CD4-positive, alpha-beta T cell (primary cell): ENCODE measurements at regions not wholly inside any gene's neighbourhood (a gene's known extent, or its start where the extent isn't known, plus 50 kb on each side); places are given as distances from the start of the nearest gene placed in this dataset.
"Not testable (repeated sequence)": the region's sequence is repeated elsewhere in the genome, so short reads cannot be mapped to it uniquely, and the experiment has no call there.

Source experiments
- ATAC-seq: fragments of 200-7000 bp; cut with Tn5 transposase; one replicate; pipeline ENCODE4 v1.10.0; 2022; ENCODE audit warnings: mild to moderate bottlenecking; ENCODE audit not compliant: poor library complexity
- CTCF ChIA-PET: fragments of 350-600 bp; sonication (Branson Sonifier 250); formaldehyde crosslinking; loops from one replicate; lab custom pipeline; 2021; ENCODE audit warnings: antibody characterized with exemption, inconsistent platforms; lab: Charles Lee
- POLR2A ChIA-PET: fragments of 350-600 bp; sonication (Branson Sonifier 250); formaldehyde crosslinking; loops from one replicate; lab custom pipeline; 2021; ENCODE audit warnings: antibody characterized with exemption, inconsistent platforms; lab: Charles Lee
- DNase-seq, 14 experiments: peaks; one replicate each; pipeline ENCODE4 v3.0.0-alpha.2; 2013 to 2020; ENCODE audit warnings: mixed read lengths in 2 of 14
- H3K27ac ChIP-seq, 2 donors: one replicate each; pipeline versions ENCODE4 v1.5.1 to v1.7.0; 2013; ENCODE audit warnings: low read length in 2 of 2, low read depth in 1 of 2, mild to moderate bottlenecking in 1 of 2
- H3K27me3 ChIP-seq, 2 experiments: 1 replicate in 1 of 2; 2 replicates in 1 of 2; pipeline versions ENCODE4 v1.6.1 to v1.7.0; 2013; ENCODE audit warnings: low read length in 2 of 2, control low read depth in 1 of 2, mild to moderate bottlenecking in 1 of 2, moderate library complexity in 1 of 2; ENCODE audit not compliant: insufficient read depth in 2 of 2, control insufficient read depth in 1 of 2
- H3K36me3 ChIP-seq: one replicate; pipeline ENCODE4 v1.6.1; 2013; ENCODE audit warnings: low read length, control low read depth; ENCODE audit not compliant: insufficient read depth
- H3K4me1 ChIP-seq: one replicate; pipeline ENCODE4 v1.6.1; 2013; ENCODE audit warnings: low read length, control low read depth; ENCODE audit not compliant: insufficient read depth
- H3K4me3 ChIP-seq: one replicate; pipeline ENCODE4 v1.5.1; 2013; ENCODE audit warnings: mild to moderate bottlenecking, low read length, moderate library complexity
- H3K9me3 ChIP-seq, 2 experiments: 1 replicate in 1 of 2; 2 replicates in 1 of 2; pipeline versions ENCODE4 v1.6.1 to v1.7.0; 2013; ENCODE audit warnings: low read length in 2 of 2, mild to moderate bottlenecking in 2 of 2, control low read depth in 1 of 2, moderate library complexity in 1 of 2; ENCODE audit not compliant: control insufficient read depth in 1 of 2, insufficient read depth in 1 of 2
- H3K27ac Mint-ChIP-seq: one replicate; pipeline ENCODE4 v1.8.0; 2020; ENCODE audit warnings: mixed read lengths
- H3K27me3 Mint-ChIP-seq: one replicate; pipeline ENCODE4 v1.8.0; 2021; ENCODE audit warnings: mixed read lengths
- H3K36me3 Mint-ChIP-seq: one replicate; pipeline ENCODE4 v1.8.0; 2021; ENCODE audit warnings: low read depth, mixed read lengths
- H3K4me1 Mint-ChIP-seq: one replicate; pipeline ENCODE4 v1.8.0; 2021; ENCODE audit warnings: low read depth, mixed read lengths
- H3K4me3 Mint-ChIP-seq: one replicate; pipeline ENCODE4 v1.8.0; 2020; ENCODE audit warnings: mild to moderate bottlenecking, mixed read lengths
- H3K9me3 Mint-ChIP-seq: one replicate; pipeline ENCODE4 v1.8.0; 2020; ENCODE audit warnings: mixed read lengths
- intact Hi-C, 2 experiments: fragments of 100-400 bp; cut with DNase I in 1 of 2; cut with micrococcal nuclease in 1 of 2; formaldehyde crosslinking; loops; one replicate each; pipeline versions ENCODE4 v1.15.1 to v1.9.0; 2023 to 2025; cut with DNase I, micrococcal nuclease
- TF ChIP-seq, protein P1 (sequence below): fragments of 200-600 bp; IDR thresholded peaks from one replicate; pipeline ENCODE4 v1.8.0; 2022; ENCODE audit warnings: antibody characterized with exemption, mild to moderate bottlenecking

DNA sequence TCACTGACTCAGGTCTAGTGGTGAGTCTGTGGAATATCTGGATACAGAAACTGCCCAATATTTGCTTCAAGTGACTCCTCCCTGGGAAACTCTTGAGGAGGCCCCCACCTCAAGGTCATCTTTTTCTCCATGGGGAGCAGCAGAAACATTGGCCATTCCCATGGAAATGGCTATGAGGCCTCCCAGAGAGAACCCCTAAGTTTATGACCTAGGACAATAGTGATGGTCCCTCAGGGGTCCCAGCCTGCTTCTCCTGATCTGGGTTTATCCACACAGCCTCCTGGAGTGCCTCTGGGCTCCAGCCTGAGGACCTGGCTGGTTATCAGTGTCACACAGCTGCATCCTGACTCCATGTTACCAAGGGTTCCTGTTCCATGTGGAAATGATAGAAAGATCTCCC is 131.2 kb downstream of the ZNF280B start:
- H3K36me3 Mint-ChIP-seq, result no peaks in the 10 kb centered on the region
- H3K27ac ChIP-seq, result no peak overlapping the region
- peaks cover 46% of the 10 kb centered on the region for H3K27me3 Mint-ChIP-seq
- H3K4me3 Mint-ChIP-seq, result no peak overlapping the region
- TF ChIP-seq, protein P1, sequence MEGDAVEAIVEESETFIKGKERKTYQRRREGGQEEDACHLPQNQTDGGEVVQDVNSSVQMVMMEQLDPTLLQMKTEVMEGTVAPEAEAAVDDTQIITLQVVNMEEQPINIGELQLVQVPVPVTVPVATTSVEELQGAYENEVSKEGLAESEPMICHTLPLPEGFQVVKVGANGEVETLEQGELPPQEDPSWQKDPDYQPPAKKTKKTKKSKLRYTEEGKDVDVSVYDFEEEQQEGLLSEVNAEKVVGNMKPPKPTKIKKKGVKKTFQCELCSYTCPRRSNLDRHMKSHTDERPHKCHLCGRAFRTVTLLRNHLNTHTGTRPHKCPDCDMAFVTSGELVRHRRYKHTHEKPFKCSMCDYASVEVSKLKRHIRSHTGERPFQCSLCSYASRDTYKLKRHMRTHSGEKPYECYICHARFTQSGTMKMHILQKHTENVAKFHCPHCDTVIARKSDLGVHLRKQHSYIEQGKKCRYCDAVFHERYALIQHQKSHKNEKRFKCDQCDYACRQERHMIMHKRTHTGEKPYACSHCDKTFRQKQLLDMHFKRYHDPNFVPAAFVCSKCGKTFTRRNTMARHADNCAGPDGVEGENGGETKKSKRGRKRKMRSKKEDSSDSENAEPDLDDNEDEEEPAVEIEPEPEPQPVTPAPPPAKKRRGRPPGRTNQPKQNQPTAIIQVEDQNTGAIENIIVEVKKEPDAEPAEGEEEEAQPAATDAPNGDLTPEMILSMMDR, result no peak
- no peaks in the 10 kb centered on the region for H3K36me3 ChIP-seq
- POLR2A ChIA-PET, result no interaction called here
- CTCF ChIA-PET, result no interaction called here
- no peak overlapping the region for H3K27ac Mint-ChIP-seq
- H3K4me1 ChIP-seq, result no peaks in the 10 kb centered on the region
- intact Hi-C loops, result no loop called here
- no peaks in the 10 kb centered on the region for H3K4me1 Mint-ChIP-seq
- no peaks in the 10 kb centered on the region for H3K9me3 ChIP-seq
- no peaks in the 10 kb centered on the region for H3K9me3 Mint-ChIP-seq
- ATAC-seq (no peak), DNase-seq (no peak)
- H3K27me3 ChIP-seq, result no peaks in the 10 kb centered on the region
- no peak overlapping the region for H3K4me3 ChIP-seq

DNA sequence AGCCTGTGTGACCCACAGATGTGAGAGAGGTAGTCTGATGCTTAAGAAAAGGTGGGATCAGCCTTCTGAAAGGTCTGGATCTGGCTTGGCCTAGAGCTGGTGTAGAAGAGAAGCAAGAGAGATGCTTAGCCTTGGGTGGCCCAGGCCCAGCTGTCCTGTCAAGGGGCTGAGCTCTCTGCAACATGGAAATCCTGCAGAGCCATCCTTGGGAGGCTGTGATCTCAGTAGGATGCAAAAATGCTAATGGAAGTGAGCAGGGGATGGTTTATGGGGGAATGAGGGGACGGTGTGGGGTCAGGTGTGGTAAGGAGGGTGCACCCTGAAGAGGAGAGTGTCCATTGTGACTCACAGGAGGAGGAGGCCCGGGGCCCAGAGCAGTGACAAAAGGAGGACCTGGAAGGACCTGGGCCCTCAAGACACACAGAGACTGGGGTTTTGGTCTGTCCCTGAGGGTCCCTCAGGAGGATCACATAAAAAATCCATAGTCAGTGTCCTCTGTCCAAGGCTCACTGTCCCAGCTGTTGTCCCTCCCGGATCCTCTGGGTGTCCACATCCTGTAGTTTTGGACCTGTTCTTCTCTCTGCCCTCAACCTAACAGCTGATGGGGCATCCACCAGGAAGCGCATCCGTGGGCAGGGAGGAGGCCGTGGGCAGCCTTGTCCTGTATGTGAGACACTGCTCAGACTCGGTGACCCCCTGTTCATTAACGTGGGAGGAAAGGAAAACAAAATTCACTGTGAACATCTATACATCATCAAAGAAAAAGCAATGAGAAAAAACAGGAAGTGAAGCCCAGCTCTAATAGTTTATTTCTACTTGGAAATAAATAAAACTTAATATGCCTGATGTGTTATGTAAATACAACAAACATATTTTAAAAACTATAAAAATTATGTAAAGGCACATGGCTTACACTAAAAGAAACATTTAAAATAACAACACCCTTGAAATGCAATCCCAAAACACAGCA is 129.8 kb downstream of the ZNF280B start:
- Histone ChIP-seq H3K27ac (no peak overlapping the region), H3K4me1 (no peaks in the 10 kb centered on the region), H3K27me3 (no peaks in the 10 kb centered on the region), H3K9me3 (no peaks in the 10 kb centered on the region), H3K4me3 (no peak overlapping the region), H3K36me3 (no peaks in the 10 kb centered on the region)
- ATAC-seq (no peak), DNase-seq (no peak)
- intact Hi-C loops, result no loop called here
- Mint-ChIP-seq H3K4me3 (no peak overlapping the region), H3K4me1 (no peaks in the 10 kb centered on the region), H3K9me3 (no peaks in the 10 kb centered on the region), H3K27ac (no peak overlapping the region), H3K36me3 (no peaks in the 10 kb centered on the region), H3K27me3 (peaks cover 51% of the 10 kb centered on the region)
- CTCF ChIA-PET, result interaction anchor here (0.7 kb wide), 1 partner anchor 9 kb away, joined by 3 read pairs; no protein-coding TSS in a partner anchor
- TF ChIP-seq, protein P1, result no peak
- POLR2A ChIA-PET, result no interaction called here

DNA sequence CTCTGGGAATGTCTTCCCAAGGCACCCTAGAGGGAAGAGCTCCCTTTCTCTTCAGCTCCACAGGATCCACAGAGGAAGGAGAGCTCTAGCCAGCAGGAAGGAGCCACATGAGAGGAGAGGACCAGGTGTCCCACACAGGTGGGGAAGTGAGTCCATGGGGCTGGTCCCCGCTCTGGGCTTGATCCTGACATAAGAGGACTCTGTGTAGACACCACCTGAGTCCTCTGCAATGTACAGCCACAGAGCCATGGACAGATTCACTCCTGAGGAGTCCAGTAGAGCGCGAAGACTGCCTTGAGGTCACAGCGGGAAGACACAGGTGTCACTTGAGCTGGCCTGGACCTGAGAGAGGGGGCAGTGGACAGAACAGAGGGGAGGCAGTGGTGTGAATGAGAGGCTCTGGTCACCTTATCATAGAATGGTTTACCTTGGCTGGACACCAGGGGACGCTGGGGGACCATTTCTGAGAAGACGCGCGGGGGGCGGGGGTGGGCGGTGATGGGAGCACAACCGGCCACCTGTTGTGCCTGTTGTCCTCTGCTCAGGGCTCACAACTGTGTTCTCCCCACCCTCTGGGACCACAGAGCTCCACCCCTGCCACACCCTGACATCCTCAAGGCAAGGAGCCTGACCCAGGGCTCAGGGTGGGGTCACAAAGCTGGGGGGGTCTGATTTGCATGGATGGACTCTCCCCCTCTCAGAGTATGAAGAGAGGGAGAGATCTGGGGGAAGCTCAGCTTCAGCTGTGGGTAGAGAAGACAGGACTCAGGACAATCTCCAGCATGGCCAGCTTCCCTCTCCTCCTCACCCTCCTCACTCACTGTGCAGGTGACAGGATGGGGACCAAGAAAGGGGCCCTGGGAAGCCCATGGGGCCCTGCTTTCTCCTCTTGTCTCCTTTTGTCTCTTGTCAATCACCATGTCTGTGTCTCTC is 128.2 kb downstream of the ZNF280B start:
- intact Hi-C loops, result no loop called here
- Histone ChIP-seq H3K36me3 (no peaks in the 10 kb centered on the region), H3K9me3 (no peaks in the 10 kb centered on the region), H3K27ac (no peak overlapping the region), H3K4me3 (no peak overlapping the region), H3K27me3 (no peaks in the 10 kb centered on the region), H3K4me1 (no peaks in the 10 kb centered on the region)
- Mint-ChIP-seq H3K4me1 (no peaks in the 10 kb centered on the region), H3K27ac (no peak overlapping the region), H3K27me3 (peaks cover 62% of the 10 kb centered on the region), H3K4me3 (no peak overlapping the region), H3K36me3 (no peaks in the 10 kb centered on the region), H3K9me3 (no peaks in the 10 kb centered on the region)
- ATAC-seq (no peak), DNase-seq (no peak)
- ChIA-PET POLR2A (no interaction called here), CTCF (no interaction called here)
- TF ChIP-seq, protein P1, result no peak

DNA sequence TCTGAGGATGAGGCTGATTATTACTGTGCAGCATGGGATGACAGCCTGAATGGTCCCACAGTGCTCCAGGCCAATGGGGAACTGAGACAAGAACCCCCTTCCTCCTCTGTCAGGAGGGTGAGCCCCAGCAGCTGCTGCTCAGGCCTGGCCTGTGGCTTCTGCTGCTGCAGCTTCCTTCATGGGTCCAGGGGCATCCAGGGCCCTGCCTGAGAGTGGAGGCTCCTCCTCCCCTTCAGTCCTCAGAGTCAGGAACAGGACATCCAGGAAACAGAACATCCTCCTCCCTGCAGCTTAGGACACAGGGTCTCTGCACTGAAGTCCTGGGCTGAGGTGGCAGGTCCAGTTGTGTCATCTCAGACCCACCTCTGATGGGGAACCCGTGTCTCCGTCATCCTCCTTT is 127.2 kb downstream of the ZNF280B start:
- POLR2A ChIA-PET, H3K27me3 ChIP-seq, H3K36me3 ChIP-seq, intact Hi-C loops, H3K4me3 Mint-ChIP-seq, H3K36me3 Mint-ChIP-seq, H3K9me3 ChIP-seq, CTCF ChIA-PET, DNase-seq, H3K4me1 ChIP-seq, H3K27ac Mint-ChIP-seq, H3K9me3 Mint-ChIP-seq, H3K4me3 ChIP-seq, ATAC-seq, H3K4me1 Mint-ChIP-seq, H3K27ac ChIP-seq: not testable (repeated sequence)
- H3K27me3 Mint-ChIP-seq, result peaks cover 70% of the 10 kb centered on the region
